ENCODE measurements at regions not wholly inside any gene's neighbourhood (a gene's known extent, or its start where the extent isn't known, plus 50 kb on each side); places are given as distances from the start of the nearest gene placed in this dataset.

DNA sequence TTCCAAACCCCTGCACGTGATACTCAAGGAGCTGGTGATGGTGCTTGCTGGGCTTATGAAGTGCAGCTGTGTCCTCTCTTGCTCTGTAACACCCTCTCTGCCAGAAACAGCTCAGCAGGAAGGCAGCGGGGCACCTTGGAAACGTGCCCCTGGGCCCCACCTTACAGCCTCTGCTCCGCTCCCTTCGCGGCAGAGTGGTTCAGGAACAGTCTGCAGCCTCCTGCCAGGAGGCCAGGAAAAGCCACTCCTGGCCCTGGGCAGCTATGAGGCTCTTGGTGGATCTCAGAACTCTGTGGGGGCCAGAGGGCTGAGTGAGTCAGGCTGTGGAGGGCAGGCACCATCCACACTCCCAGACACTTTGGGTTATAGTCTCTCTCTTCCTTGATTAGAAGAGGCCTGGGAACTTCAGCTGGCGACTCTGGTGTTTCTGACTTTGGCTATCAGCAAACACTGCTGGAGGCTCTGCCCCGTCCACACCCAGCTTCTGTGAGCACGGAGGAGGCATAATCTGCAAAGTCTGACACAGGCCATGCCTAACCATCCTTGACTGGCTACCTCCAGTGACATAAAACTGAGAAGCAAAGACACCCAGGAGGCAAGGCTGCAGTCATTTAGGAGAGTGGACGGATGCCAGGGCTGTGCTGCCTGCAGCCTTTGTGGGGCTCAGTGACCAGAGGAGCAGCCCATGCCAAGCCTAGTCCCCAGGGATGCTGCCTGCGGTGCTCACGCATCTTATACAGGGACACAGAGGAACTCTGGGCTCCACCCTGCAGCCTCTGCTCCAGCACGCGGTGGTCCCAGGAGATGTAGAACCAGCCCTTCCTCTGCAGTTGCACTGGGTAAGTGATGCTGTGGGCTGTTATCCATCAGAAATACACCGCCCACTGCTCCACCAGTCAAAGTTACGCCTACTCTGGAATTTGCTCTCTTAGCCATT lies 65.3 kb downstream of the METRNL start:
- no peak for DNase-seq

DNA sequence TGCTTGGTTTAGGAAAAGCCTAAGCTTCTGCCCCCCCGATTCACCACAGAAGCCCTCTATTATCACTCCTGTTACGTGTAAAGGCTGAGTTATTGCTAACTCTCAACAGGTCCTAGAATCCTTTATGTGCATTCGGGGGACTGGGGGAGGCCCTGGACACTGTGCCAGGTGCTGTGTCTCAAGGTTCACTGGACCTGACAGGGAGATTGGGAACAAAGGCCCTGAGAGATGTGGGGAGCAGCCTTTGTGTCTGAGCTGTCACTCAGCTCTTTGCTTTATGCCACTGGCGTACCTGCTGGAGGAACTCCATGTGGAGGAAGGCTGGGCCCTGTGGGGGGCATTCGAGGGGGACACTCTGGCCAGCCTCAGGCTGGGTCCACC lies 65.9 kb downstream of the METRNL start:
- DNase-seq: no peak

DNA sequence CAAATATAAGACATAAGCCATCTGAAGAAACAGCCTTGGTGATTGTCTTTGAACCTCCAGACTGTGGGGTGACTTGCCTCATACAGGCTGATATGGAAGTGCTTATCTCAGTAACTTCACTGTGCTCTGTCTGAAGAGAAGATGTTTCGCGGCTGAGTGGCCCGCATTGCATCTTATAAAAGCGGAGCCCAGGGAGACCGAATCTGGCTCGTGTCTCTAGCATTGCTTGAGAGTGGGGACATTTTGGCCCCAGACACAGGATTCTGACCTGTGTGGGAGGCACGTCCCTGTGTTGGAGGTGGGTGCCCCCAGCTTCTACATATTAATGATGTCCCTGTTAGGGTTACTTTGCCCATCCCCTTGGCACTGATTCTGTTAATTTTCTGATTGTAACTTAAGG lies 66.4 kb downstream of the METRNL start:
- no peak for DNase-seq

DNA sequence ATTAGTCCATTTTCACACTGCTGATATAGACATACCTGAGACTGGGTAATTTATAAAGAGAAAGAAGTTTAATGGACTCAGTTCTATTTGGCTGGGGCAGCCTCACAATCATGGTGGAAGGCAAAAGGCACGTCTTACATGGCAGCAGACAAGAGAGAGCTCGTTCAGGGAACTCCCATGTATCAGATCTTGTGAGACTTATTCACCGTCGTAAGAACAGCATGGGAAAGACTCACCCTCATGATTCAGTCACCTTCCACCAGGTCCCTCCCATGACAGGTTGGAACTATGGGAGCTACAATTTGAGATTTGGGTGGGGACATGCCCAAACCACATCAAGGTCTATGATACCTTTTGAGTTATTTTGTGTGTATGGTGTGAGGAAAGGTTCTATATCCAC lies 66.9 kb downstream of the METRNL start:
- DNase-seq: no peak

DNA sequence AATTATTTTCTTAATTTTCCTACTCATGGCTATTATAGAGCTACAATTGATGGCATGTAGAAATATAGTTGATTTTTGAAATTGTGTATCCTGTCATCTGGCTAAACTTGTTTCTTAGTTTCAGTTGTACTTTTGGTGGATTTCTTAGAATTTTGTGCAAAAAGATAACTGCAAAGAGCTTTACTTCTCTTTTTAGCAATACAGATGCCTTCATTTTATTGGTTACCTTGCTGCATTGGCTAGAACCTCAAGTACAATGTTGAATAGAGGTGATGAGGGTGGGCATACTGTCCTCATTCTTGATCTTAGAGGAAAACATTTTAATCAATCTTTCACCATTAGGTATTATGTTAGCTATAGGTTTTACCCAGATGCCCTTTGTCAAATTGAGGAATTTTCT lies 67.9 kb downstream of the METRNL start:
- no peak for DNase-seq

DNA sequence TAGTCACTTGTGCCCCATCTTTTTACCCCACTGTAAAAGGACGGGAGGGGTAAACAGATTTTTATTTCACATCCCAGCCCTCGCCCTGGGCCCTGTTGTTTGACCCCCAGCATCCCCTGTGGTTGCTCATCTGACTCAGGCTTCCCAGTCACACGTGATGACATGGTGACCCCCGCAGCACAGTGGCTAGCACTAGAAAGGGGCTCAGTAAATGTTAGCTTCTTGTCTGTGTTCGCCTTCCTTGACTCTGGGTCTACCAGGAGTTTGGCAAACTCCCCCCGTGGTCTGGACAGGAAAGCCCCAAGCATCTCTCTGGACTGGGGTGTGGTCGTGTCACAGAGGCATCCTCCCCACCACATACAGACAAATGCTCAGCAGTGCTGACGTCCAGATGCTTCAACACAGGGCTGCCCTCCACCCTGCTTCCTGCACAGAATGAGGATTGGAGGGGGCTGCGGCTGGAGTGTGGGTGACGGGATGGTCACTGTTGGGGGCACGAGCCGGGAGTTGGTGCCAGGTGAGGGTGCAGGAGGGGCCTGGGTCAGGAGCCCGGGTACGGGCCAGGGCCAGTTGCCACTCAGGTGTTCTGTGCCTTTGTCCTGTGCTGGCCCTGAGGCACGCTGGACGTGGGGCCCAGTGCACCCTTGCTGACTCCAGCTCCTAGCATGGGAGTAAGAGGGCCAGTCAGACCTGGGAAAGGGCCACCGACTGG lies 69.1 kb downstream of the METRNL start:
- no peak for DNase-seq

DNA sequence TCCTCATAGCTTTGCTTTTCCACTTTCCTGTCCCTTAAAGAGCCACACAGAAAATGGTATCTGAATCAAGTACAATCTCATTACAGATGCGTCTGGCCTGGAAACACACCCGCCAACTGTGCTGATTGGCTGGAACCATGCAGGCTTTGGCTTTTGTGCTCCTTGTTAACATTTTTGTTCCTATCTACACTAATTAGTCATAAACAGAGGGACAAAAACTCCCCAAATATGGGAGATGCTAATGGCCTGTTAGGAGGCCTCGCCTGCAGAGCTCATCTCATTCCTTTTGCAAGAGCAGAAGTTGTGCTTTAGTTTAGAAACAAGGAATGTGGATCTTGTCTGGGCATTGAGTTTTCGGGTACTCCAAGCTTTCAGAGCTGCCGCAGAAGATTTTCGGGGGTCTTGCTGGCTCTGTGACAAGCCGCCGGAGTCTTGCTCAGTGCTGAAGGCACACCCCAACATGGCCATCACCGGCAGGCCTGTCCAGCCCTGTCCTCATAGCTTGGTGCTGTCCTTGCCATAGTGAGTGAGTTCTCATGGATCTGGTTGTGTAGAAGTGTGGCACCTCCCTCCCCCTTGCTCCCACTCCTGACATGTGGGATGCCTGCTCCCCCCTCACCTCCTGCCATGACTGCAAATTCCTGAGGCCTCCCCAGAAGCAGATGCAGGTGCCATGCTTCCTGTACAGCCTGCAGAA lies 69.8 kb downstream of the METRNL start:
- no peak for DNase-seq

DNA sequence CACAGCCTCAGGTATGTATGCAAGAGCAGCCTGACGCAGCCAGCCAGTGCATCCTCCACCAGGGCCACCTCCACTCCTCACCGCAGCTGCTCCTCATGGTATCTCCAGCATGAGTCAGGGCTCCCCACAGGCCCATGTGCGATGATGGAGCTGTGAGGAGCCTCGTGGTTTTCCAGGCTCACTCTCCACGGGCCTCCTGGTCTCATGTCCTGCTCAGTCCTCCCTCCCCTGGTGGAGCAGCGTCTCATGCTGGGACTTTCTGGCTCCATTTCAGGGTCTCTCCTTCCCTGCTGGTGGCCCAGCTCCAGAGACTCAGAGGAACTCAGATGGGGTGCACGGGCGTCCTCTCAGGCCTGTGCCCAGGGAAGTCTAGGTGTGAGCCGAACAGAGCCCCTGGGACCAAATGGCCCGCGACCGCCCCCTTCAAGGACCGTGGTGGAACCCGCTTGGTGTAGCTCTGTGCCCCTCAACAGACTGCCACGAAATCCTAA lies 70.4 kb downstream of the METRNL start:
- no peak for DNase-seq

DNA sequence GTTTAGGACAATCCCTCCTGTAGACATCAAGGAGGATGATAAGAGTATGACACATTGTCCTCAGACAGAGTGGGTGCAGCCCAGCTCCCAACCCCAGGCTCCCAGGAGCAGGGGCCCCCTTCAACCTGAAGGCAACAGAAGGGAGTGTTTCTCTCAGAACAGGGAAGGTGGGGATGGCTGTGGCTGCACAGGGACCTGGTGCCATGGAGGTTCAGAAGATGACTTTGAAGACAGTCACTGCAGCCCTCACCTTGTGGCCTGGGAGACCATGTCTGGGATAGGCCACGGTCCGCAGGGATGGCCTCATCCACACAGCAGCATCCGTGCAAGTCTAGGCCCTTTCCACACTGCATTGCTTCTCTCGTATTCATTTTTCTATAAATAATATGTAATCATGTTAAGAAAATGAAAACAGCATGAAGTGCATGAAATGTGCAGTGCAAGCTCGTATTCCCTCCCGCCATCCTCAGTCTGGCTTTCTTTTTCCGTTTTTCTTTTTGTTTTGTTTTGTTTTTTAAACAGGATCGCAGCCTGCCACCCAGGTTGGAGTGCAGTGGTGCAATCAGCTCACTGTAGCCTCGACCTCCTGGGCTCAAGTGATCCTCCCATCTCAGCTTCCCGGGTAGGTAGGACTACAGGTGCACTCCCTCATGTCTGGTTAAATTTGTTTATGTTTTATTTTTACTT lies 71.1 kb downstream of the METRNL start:
- DNase-seq: no peak

DNA sequence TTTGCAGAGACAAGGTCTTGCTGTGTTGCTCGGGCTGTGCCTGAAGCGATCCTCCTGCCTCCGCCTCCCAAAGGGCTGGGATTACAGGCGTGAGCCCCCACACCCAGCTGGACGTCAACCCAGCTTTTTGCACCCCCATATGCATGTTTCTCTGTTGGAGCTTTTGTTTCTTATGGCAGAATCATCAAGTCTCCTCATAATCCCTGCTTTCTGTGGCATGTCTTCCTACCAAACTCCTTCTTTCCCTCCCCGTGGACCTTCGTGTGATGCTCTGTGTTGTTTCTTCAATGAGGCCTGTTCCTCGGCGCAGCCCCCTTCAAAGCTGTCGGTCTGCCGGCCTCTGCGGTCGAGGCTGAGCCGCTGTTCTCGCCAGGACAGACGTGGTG lies 71.6 kb downstream of the METRNL start:
- DNase-seq: no peak

DNA sequence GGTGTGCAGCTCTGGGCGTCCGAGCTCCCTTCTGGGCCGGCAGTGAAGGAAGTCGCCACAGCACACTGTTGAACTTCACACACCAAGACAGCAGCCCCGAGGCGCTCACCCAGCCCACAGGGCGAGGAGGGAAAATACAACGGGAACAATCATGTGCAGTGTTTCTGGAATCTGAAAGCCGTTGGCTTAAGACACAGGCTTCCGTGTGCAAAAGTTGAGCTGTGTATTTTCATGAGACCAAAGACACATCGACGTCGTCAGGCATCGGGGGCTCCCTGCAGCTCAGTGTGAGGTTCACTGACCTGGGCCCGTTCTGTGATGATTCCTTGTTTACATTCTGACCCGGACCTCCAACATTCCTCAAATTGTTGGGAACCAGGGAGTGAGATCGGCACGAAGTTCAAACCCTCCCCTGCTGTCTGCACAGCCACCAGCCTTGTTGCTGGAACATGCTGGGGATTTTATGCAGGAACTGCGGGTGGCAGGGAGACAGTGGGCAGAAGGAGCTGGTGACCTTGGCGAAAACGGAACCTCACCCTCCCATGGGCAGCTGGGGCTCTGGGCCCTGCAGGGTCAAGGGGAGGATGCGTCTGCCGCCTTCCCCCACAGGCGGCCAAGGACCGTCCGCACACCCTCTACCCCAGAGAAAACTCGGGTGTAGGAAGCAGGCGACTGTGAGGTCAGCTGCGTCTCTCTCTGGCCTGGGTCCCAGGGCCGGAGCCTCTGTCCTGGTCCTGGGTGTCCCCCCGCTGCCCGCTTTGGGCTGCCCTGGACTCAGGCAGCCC lies 72.2 kb downstream of the METRNL start:
- no peak for DNase-seq

DNA sequence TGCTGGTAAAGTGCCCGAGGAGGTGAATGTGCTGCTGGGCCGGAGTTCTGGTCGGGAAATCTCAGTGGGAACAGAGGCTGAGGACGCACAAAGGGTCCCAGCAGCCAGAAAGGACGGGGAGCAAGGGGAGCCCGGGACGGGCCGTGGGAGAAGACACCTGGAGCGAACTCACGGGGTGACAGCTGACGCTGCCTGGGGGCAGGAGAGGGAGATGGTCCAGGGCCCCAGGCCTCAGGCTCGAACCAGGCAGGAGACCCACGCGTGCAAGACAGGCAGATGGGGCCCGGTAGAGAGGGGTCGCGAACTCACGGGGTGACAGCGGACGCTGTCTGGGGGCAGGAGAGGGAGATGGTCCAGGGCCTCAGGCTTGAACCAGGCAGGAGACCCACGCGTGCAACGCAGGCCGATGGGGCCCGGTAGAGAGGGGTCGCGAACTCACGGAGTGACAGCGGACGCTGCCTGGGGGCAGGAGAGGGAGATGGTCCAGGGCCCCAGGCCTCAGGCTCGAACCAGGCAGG lies 72.9 kb downstream of the METRNL start:
- DNase-seq: no peak

DNA sequence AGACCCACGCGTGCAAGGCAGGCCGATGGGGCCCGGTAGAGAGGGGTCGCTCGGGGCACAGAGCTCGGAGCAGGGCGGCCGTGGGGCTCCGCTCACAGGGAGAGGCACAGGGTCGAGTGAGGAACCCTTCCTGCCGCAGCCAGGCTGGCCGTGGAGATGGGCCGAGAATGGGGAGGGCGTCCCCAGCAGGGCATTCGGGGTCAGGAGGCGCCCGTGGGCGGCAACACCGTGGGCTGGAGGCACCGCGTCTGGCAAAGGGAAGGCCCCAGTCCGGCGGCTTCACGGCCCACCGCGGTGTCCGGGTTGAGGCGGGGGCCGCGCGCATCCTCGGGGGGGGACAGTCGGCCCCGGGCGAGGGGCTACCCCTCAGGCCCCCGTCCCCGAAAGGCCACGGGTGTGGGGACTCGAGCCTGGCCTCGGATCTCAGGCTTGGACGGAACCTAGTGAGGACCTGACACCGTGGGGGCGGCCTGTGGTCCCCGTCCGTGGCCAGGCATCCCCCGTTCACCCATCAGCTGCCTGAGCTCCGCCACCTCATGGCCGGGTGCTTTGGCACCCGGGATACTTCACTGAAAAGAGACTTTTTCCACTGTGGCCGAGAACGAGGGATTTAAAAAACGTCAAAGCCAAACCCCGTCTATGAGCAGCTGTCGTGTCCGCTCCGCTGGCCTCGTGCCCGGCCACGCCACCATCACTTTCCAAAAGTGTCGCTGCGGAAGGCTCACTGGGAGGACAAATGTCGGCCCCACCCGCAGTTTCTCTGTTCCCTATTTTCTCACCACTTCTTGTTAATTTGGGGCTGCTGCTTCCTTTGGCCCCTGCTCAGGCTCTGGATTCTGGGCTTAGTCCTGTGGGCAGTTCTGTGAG lies 73.6 kb downstream of the METRNL start:
- DNase-seq: no peak

DNA sequence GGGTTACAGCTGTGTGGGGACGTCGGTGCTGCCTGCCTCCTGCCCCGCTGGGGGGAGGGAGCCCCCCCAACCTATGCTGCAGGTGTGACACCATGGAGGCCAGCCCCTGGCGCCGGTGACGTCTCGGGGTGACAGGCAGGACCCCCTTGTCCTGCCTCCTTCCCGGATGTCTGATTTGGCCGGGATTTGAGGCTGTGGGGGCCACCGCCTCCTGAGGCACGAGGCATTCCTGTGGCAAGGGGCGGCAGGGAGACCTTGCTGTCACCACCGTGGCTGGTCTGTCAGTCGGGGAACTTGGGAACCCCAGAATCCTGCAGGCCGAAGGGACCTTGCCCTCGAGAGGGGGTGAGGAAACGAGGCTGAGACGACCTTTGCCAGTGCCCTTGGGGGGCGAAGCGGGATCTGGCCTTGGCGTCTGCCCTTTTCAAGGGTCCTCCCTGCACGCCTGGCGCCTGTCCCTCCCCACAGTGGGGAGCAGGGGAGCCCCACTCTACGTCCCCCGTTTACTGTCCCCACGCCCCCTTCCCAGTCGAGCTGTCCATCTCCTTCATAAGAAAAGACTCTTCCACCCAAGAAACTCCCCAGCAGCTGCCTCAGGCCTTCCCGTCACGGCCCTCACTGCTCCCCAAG lies 74.4 kb downstream of the METRNL start:
- no peak for DNase-seq

DNA sequence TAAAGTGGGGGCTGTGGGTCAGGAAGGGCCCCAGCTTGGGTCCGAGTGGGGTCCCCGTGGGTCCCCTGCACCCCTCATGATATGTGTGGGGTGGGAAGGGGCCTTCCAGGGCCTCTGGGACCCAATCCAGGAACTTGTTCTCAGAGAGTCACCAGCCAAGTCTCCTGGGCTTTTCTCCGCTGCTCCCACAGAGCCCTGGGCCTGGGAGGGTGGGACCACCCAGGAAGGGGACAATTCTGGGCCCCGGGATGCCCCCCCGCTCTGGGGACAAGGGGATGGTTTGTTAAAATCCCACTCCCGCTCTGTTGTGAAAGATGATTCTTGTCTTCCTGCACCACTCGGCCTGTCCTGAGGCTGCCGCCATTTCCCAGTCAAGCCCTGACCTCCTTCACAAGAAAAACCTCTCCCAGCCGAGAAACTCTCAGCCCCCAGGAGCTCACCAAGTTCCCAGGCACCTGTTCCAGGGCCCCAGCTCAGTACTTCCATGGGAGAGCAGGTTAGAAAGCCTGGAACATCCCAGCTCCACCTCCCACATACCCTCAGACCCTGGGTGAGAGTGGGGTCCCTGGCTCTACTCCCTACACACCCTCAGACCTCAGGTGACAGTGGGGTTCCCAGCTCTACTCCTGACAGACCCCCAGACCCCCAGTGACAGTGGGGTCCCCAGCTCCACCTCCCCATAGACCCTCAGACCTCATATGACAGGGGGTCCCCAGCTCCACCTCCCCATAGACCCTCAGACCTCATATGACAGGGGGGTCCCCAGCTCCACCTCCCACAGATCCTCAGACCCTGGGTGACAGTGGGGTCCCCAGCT lies 75.1 kb downstream of the METRNL start:
- DNase-seq: no peak

DNA sequence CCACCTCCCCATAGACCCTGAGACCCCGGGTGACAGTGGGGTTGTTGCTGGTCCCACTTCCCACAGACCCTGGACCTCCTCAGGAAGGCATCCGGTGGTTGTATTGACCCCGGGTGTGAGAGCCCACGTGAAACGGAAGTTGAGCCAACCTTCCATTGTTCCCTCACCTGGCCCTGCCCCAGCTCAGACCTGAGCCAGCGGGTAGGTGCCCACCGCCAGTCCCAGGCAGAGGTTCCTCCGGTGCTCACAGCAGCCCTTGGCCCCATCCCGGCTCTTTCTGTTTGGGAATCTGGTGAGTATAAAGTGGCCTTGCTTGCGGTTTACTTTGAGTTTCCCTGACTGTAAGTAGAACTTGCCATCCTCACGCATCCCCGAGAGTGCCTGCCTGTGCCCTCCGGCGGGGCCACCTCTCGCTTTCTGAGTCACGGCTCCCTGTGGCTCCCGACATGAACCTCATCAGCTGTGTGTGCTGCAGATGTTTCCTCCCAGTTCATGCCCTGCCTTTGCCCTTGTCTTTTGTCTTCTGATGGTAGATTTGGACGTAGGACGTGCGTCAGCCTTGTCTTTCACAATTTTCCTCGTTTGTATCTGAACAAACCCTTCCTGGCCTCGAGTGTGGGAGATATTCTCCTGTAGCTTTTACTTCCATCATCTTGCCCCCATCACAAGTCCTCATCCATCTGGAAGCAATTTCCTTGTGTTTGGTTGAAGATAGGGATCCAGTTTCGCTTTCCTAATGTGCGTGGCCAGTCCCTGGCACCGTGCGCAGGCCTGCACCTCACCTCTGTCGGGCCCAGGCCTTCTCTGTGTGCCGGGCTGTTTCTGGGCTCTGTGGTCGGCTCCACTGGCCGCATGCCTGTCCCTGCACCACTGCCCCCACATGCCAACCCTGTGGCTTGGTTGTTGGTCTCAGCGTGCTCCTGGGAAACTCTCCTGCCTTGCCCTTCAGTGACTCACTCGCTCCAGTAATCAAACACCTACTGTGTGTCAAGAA lies 76.0 kb downstream of the METRNL start:
- no peak for DNase-seq

DNA sequence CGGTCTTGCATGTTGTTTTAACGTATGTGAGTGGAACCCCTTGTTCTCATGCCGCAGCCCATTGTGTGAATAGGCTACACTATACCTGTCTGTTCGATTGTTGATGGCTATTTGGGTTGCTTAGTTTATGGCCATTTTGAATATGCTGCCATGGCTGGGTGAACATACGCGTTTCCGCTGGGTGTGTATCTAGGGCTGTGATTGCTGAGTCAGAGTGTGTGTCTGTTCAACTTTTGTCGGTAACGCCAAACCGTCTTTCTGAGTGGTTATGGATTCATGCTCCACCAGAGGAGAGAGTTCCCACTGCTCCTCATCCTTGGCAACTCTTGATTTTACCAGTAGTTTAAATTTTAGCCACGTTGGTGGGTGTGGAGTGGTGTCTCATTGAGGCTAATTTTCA lies 77.0 kb downstream of the METRNL start:
- DNase-seq: no peak

All from effector CD8-positive, alpha-beta T cell (primary cell).